K562 (cell line): ENCODE measurements at regions not wholly inside any gene's neighbourhood (a gene's known extent, or its start where the extent isn't known, plus 50 kb on each side); places are given as distances from the start of the nearest gene placed in this dataset.

ENCODE experiments used
- ATAC-seq: fragments of 200-7000 bp; cut with Tn5 transposase; 3 replicates; pipeline ENCODE4 v1.9.1; 2020; ENCODE audit warnings: moderate library complexity
- BruUV-seq: library from RNA; stranded (reverse); fragments of 400-500 nt; replicated peaks from 2 replicates; lab custom pipeline; 2021; lab: Mats Ljungman, UMichigan
- CTCF ChIA-PET: fragments of 300-600 bp; formaldehyde crosslinking; extraction: SDS; loops from one replicate; lab custom pipeline; 2021; ENCODE audit warnings: low intra/inter-chr PET ratio; lab: Yijun Ruan, JAX
- POLR2A ChIA-PET: fragments of 300-600, 350-650 bp; sonication (Branson Sonifier 250); formaldehyde crosslinking; extraction: SDS; loops from one replicate; lab custom pipeline; 2021; ENCODE audit warnings: antibody characterized with exemption, inconsistent platforms; lab: Yijun Ruan, JAX
- DNase-seq, 4 experiments: peaks; one replicate each; pipeline versions ENCODE4 v3.0.0 to v3.0.0-alpha.2; 2011 to 2018; ENCODE audit warnings: low spot score in 3 of 4, mixed read lengths in 3 of 4; ENCODE audit errors: extremely low read depth in 1 of 4
- FAIRE-seq: peaks from 2 replicates; lab custom pipeline; 2011; peaks lifted over from hg19 to GRCh38; lab: Jason Lieb, UNC
- H2AFZ ChIP-seq: 2 replicates; pipeline ENCODE4 v1.6.0; 2011; ENCODE audit warnings: low read depth, low read length, control low read depth, inconsistent platforms
- H3K27ac ChIP-seq: fragments of 200-600 bp; 3 replicates; pipeline ENCODE4 v1.8.0; 2011; ENCODE audit warnings: low read depth, mild to moderate bottlenecking, control low read depth, inconsistent platforms, low read length, moderate library complexity, mixed read lengths; ENCODE audit errors: extremely low read depth
- H3K27me3 ChIP-seq, 2 experiments: fragments of 300-600 bp in 1 of 2; 2 replicates in 1 of 2; 3 replicates in 1 of 2; pipeline versions ENCODE4 v1.6.0 to v1.8.0; 2011; ENCODE audit warnings: inconsistent platforms in 2 of 2, low read length in 2 of 2, mild to moderate bottlenecking in 1 of 2, mixed read lengths in 1 of 2, moderate library complexity in 1 of 2; ENCODE audit not compliant: control insufficient read depth in 2 of 2, insufficient read depth in 2 of 2
- H3K36me3 ChIP-seq: fragments of 300-600 bp; 3 replicates; pipeline ENCODE4 v1.8.0; 2011; ENCODE audit warnings: mild to moderate bottlenecking, low read length, inconsistent platforms; ENCODE audit not compliant: control insufficient read depth, insufficient read depth
- H3K4me1 ChIP-seq, 2 experiments: fragments of 200-600 bp in 1 of 2; replicated peaks in 1 of 2; 2 replicates in 1 of 2; 3 replicates in 1 of 2; pipeline versions ENCODE4 v1.5.1 to v1.8.0; 2011; ENCODE audit warnings: inconsistent platforms in 2 of 2, low read length in 2 of 2, mild to moderate bottlenecking in 1 of 2, mixed read lengths in 1 of 2, moderate library complexity in 1 of 2; ENCODE audit not compliant: control insufficient read depth in 2 of 2, insufficient read depth in 2 of 2
- H3K4me2 ChIP-seq: 2 replicates; pipeline ENCODE4 v1.6.1; 2011; ENCODE audit warnings: low read length, control low read depth, inconsistent platforms, mixed read lengths; ENCODE audit not compliant: insufficient read depth
- H3K4me3 ChIP-seq: fragments of 200-600 bp; sonication (generic), shearing (Covaris generic); 2 replicates; pipeline ENCODE4 v1.5.1; 2016; ENCODE audit warnings: control low read depth, inconsistent platforms
- H3K79me2 ChIP-seq: fragments of 200-600 bp; 3 replicates; pipeline ENCODE4 v1.8.0; 2011; ENCODE audit warnings: low read length, inconsistent platforms; ENCODE audit not compliant: control insufficient read depth, insufficient read depth
- H3K9ac ChIP-seq, 2 experiments: 2 replicates each; pipeline versions ENCODE4 v1.6.0 to v1.6.1; 2011; ENCODE audit warnings: low read depth in 2 of 2, low read length in 2 of 2, control low read depth in 1 of 2, inconsistent platforms in 1 of 2, mild to moderate bottlenecking in 1 of 2, mixed read lengths in 1 of 2; ENCODE audit not compliant: insufficient read depth in 1 of 2
- H3K9me1 ChIP-seq: one replicate; pipeline ENCODE4 v1.6.0; 2011; ENCODE audit warnings: inconsistent platforms, mild to moderate bottlenecking, low read length, moderate library complexity; ENCODE audit not compliant: control insufficient read depth, insufficient read depth
- H3K9me3 ChIP-seq: replicated peaks from 2 replicates; pipeline ENCODE4 v1.5.1; 2011; ENCODE audit warnings: low read depth, low read length, inconsistent platforms; ENCODE audit not compliant: control insufficient read depth, insufficient read depth
- H4K20me1 ChIP-seq: replicated peaks from 2 replicates; pipeline ENCODE4 v1.6.1; 2011; ENCODE audit warnings: low read length, inconsistent platforms, mixed read lengths; ENCODE audit not compliant: control insufficient read depth, insufficient read depth
- C11orf30 ChIP-seq: fragments of 450-650 bp; IDR thresholded peaks from 2 replicates; pipeline ENCODE4 v1.6.1; 2016; ENCODE audit warnings: low read depth, mild to moderate bottlenecking
- ESRRB ChIP-seq: fragments of 250-450 bp; sonication (Bioruptor Pico); IDR thresholded peaks from 2 replicates; pipeline ENCODE4 v1.5.0; 2020; ENCODE audit warnings: mild to moderate bottlenecking, moderate library complexity, borderline replicate concordance
- HNRNPK ChIP-seq: fragments of 200-400 bp; formaldehyde crosslinking; IDR thresholded peaks from one replicate; pipeline ENCODE4 v1.6.1; 2018; ENCODE audit warnings: mild to moderate bottlenecking, low read depth, low read length; ENCODE audit not compliant: poor library complexity, severe bottlenecking
- IFI16 ChIP-seq: fragments of 250-450 bp; sonication (Bioruptor Pico); IDR thresholded peaks from 2 replicates; pipeline ENCODE4 v2.1.2; 2022; ENCODE audit warnings: mild to moderate bottlenecking, inconsistent platforms
- IRF2 ChIP-seq: sonication (generic); formaldehyde crosslinking; IDR thresholded peaks from 2 replicates; pipeline ENCODE4 v1.8.1; 2022; ENCODE audit warnings: mild to moderate bottlenecking, missing genetic modification reagents
- MAZ ChIP-seq, 2 experiments: fragments of 450-650 bp in 1 of 2; sonication (generic) in 1 of 2; formaldehyde crosslinking; IDR thresholded peaks in 1 of 2; conservative IDR thresholded peaks in 1 of 2; 2 replicates each; pipeline versions ENCODE4 v1.4.0 to v1.5.0; 2020; ENCODE audit warnings: mild to moderate bottlenecking in 1 of 2, missing genetic modification reagents in 1 of 2
- NFE2L1 ChIP-seq: fragments of 450-650 bp; IDR thresholded peaks from 2 replicates; pipeline ENCODE4 v1.6.1; 2016; ENCODE audit warnings: missing genetic modification characterization, low read depth, mild to moderate bottlenecking, missing compliant biosample characterization, moderate library complexity, borderline replicate concordance
- PHB2 ChIP-seq: fragments of 450-650 bp; IDR thresholded peaks from 2 replicates; pipeline ENCODE4 v1.6.1; 2017; ENCODE audit warnings: low read depth
- SP1 ChIP-seq: sonication (generic); formaldehyde crosslinking; IDR thresholded peaks from 2 replicates; pipeline ENCODE4 v1.8.1; 2022; ENCODE audit warnings: mild to moderate bottlenecking, missing genetic modification reagents
- ZNF165 ChIP-seq: fragments of 250-450 bp; sonication (Bioruptor Pico); IDR thresholded peaks from 2 replicates; pipeline ENCODE4 v1.4.0; 2020; ENCODE audit warnings: borderline replicate concordance
- ZNF23 ChIP-seq: fragments of 250-450 bp; sonication (Bioruptor Pico); IDR thresholded peaks from 2 replicates; pipeline ENCODE4 v1.4.0; 2020; ENCODE audit warnings: mild to moderate bottlenecking
- WGBS: fragments of 100-300 bp; shearing (Covaris generic); methylation state at CpG from one replicate; pipeline ENCODE4 v1.1.6; 2016; ENCODE audit warnings: low coverage, mixed read lengths; ENCODE audit not compliant: insufficient coverage; ENCODE audit errors: missing lambda C conversion rate; 5-methylcytosine and 5-hydroxymethylcytosine counted together
- in situ Hi-C: fragments of 300-500 bp; cut with MboI; formaldehyde crosslinking; loops from 4 replicates; pipeline ENCODE4 v1.15.0; 2018; ENCODE audit warnings: inconsistent platforms, mixed read lengths
- intact Hi-C: fragments of 100-400 bp; cut with micrococcal nuclease; formaldehyde crosslinking; loops from 2 replicates; pipeline ENCODE4 v1.14.2; 2022
- TF ChIP-seq, protein P1 (sequence below): conservative IDR thresholded peaks from 2 replicates; pipeline ENCODE4 v1.6.1; 2011; ENCODE audit warnings: low read depth, mild to moderate bottlenecking, low read length; ENCODE audit not compliant: control insufficient read depth
- TF ChIP-seq, protein P2 (sequence below): fragments of 450-650 bp; IDR thresholded peaks from one replicate; pipeline ENCODE4 v1.6.1; 2018; ENCODE audit warnings: mild to moderate bottlenecking, moderate library complexity; ENCODE audit not compliant: partially characterized antibody

DNA sequence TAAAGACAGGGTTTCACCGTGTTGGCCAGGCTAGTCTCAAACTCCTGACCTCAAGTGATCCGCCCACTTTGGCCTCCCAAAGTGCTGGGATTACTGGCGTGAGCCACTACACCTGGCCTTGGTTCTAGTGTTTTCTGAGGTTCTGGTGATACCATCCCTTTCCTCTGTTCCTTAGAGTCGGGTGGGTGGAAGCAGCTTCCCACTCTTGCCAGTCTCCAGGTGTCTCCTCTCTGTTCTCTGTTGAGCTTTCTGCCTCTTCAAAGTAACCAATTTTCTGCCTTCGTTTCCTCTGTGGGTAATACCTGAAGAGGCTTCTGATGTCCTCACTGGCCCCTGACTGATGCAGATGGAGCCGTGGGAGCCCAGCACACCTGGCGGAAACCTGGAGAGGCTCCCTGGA lies 53.4 kb upstream of the LHX5 start:
- FAIRE-seq (no peak), ATAC-seq (no peak), DNase-seq (no peak)
- H3K9ac ChIP-seq = no peak overlapping the region
- no peaks in the 10 kb centered on the region for H3K9me1 ChIP-seq
- no peak overlapping the region for H3K4me2 ChIP-seq
- H3K79me2 ChIP-seq = no peaks in the 10 kb centered on the region
- ChIA-PET POLR2A (interaction anchor here (0.6 kb wide), 2 partner anchors 426 to 628 kb away, joined by 3 to 4 read pairs; no protein-coding TSS in a partner anchor), CTCF (no interaction called here)
- H3K4me1 ChIP-seq = no peaks in the 10 kb centered on the region
- H3K9me3 ChIP-seq = no peaks in the 10 kb centered on the region
- no peaks in the 10 kb centered on the region for H3K36me3 ChIP-seq
- 0 out of 2 replicates have a peak, but pooled peaks cover 12% of the 10 kb centered on the region for H4K20me1 ChIP-seq
- H3K27ac ChIP-seq = no peak overlapping the region
- TF ChIP-seq PHB2 (no peak), IFI16 (CRISPR knock-in tag) (no peak), HNRNPK (no peak), IRF2 (CRISPR knock-in tag) (no peak), ZNF23 (no peak), NFE2L1 (tag) (no peak), ESRRB (CRISPR knock-in tag) (no peak), ZNF165 (no peak), C11orf30 (no peak), SP1 (no peak), MAZ (CRISPR knock-in tag; conservative IDR thresholded peaks at IDR 0.05 in 1 of 2, IDR thresholded peaks at IDR 0.05 in 1 of 2) (no peak)
- TF ChIP-seq, protein P1, sequence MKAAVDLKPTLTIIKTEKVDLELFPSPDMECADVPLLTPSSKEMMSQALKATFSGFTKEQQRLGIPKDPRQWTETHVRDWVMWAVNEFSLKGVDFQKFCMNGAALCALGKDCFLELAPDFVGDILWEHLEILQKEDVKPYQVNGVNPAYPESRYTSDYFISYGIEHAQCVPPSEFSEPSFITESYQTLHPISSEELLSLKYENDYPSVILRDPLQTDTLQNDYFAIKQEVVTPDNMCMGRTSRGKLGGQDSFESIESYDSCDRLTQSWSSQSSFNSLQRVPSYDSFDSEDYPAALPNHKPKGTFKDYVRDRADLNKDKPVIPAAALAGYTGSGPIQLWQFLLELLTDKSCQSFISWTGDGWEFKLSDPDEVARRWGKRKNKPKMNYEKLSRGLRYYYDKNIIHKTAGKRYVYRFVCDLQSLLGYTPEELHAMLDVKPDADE = no peak
- TF ChIP-seq, protein P2, sequence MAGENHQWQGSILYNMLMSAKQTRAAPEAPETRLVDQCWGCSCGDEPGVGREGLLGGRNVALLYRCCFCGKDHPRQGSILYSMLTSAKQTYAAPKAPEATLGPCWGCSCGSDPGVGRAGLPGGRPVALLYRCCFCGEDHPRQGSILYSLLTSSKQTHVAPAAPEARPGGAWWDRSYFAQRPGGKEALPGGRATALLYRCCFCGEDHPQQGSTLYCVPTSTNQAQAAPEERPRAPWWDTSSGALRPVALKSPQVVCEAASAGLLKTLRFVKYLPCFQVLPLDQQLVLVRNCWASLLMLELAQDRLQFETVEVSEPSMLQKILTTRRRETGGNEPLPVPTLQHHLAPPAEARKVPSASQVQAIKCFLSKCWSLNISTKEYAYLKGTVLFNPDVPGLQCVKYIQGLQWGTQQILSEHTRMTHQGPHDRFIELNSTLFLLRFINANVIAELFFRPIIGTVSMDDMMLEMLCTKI = no peak
- peaks cover 12 to 57% of the 10 kb centered on the region in 2 experiments for H3K27me3 ChIP-seq
- under 1% methylated on average over 7 of the region's 7 CpGs for WGBS
- H3K4me3 ChIP-seq = no peak overlapping the region
- no peak overlapping the region for H2AFZ ChIP-seq
- BruUV-seq = no TSS peak
- intact Hi-C loops (no loop called here), in situ Hi-C loops (no loop called here)
